Amniotic epithelial cell (primary cell): ENCODE measurements at regions not wholly inside any gene's neighbourhood (a gene's known extent, or its start where the extent isn't known, plus 50 kb on each side); places are given as distances from the start of the nearest gene placed in this dataset.
"Not testable (repeated sequence)": the region's sequence is repeated elsewhere in the genome, so short reads cannot be mapped to it uniquely, and the experiment has no call there.

Experiments used
- DNase-seq: peaks from one replicate; pipeline ENCODE4 v3.0.0-alpha.2; 2010; ENCODE audit warnings: low read depth

DNA sequence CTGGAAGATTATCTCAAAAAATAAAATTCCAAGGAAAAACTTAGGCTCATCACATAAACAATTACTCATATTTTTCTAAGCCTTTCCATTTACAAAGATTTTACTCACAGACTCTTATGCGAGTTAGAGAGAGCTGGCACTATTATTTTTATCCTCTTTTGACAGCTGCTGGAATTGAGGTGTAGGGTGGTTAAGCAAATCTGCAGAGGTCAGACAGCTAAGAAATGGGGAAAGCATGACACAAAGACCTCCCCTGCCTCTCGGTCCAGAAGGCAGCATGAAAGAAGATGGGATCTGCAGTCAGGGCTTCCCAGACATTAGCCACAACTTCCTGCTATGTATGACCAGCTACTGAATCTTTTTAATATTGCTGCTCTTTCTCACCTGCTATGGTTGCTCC, 89.9 kb upstream of the CPEB2 start:
- no peak for DNase-seq

- DNase-seq: no peak
Measured at GRCh38 chr4:14915018-14915417, 87.3 kb upstream of the CPEB2 start.

- DNase-seq: peak; percentile 68
Measured at GRCh38 chr4:14916554-14917297, 85.6 kb upstream of the CPEB2 start.

DNA sequence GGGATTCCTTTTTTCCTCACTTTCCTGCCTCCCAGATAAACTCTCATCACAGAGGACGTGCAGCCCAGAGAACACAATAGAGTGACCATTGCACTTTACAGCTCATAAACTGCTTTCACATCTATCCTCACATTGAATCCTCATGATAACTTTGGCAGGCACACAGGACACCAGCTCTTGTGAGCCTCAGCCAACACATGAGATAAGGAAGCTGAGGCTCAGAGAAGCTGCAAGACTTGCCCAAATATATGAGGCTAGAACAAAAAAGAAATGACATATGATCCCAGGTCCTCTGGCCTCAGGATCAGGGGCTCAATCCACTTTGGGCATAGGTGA, 85.0 kb upstream of the CPEB2 start:
- no peak for DNase-seq

DNA sequence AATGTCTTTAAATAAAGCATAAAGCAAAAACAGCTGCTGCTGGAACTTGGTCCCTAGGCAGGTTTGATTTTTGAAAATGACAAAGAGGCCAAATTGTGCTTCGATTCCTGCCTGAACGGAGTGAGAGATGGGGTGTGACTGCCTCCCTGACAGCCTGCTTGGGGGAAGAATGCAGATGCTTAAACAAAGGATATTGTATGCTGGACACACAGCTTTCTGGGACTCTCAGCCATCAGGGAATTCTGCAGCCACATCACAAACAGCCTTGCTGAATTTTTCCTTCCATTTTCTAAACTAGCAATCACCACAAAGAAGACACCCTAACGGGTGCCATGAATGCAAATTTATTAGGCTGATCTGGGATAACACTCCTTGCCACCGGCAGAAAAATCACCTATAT, 83.9 kb upstream of the CPEB2 start:
- no peak for DNase-seq

DNA sequence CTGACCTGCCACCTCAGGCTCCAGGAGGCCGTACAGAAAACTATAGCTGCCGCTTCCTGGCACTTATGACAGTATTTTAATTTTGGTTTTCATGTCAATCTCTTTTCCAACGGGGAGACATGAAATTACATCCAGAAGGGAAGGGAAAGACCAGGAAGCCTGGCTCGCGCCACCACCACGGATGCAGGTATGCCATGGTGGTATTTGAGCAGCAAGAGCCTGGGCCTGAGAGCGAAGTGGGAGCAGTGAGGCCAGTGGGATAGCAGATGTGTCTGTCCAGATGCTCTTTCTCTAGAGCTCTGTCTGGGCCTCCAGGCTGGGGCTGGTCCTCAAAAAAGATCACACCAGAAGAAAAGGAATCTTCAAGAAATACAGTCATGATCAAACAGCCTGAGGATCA, 82.5 kb upstream of the CPEB2 start:
- no peak for DNase-seq

GRCh38 chr4:14920237-14920636, 82.0 kb upstream of the CPEB2 start:
- no peak for DNase-seq

DNA sequence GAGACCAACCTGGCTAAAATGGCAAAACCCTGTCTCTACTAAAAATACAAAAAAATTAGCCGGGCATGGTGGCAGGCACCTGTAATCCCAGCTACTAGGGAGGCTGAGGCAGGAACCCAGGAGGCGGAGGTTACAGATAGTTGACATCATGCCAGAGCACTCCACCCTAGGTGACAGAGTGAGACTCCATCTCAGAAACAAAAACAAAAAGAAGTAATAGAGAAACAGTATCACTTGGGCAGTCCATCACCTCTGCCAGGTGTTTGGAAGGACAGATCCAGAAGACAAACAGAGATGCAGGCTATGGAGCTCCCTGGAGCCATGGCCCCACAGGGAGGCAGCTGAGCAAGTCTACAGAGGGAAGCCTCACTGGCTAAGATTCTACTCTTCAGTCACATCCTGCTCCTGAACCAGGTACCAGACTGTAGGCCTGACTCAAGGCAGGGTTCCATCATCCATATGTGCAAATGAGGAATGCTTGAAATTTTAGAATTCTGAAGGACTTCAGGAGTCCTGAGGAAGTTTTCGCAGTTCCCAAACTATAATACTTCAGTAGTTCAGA, 81.4 kb upstream of the CPEB2 start:
- DNase-seq: no peak

DNA sequence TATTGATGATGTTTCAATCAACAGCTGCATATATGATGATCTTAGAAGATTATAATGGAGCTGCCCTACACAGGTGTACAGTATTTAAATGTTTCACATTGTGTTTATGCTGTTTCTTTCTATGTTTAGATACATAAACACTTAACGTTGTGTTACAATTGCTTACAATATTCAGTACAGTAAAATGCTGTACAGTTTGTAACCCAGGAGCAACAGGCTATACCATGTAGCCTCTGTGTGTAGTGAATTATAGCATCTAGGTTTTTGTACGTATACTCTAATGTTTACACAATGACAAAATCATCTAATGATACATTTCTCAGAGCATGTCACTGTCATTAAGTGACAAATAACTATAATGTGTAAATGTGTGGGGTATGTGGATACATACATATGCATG, 80.5 kb upstream of the CPEB2 start:
- not testable (repeated sequence) for DNase-seq

DNA sequence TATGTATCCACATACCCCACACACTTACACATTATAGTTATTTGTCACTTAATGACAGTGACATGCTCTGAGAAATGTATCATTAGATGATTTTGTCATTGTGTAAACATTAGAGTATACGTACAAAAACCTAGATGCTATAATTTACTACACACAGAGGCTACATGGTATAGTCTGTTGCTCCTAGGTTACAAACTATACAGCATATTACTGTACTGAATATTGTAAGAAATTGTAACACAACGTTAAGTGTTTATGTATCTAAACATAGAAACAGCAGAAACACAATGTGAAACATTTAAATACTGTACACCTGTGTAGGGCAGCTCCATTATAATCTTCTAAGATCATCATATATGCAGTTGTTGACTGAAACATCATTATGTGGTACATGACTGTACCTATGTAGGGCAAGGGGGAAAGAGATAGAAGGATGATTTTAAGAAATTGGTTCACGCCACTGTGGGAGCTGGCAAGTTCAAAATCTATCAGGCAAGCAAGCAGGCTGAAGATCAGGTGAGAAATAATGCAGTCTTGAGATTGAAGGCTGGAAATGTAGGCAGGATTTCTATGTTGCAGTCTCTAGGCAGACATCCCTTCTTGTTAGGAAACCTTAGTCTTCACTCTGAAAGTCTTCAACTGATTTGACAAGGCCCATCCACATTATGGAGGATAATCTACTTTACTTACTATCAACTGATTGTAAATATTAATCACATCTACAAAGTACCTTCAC, 78.0 kb upstream of the CPEB2 start:
- DNase-seq: no peak

DNA sequence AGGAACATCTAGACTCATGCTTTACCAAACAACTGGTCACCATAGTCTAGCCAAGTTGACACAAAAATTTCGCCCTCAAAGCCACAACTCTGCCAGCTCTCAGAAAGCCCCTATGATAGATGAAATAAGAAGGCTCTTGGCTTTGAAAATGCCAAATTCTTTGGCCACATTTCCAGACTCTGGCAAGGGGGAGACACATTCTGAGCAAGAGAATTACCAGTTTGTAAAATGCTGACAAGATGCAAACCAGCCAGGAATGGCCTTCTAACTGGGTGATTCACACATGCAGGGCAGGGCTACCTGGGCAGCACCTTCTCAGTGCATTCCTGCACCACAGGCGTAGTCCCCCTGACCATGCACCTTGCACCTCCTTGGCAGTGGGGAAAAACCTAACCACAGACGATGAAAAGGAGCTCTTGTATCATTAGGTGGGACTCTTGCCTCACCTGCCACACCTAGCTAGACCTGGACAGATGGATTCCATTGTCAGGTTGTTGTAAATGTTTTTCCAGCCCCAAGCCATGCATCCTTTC, 77.4 kb upstream of the CPEB2 start:
- DNase-seq: no peak

- no peak for DNase-seq
Measured at GRCh38 chr4:14925471-14925870, 76.8 kb upstream of the CPEB2 start.

DNA sequence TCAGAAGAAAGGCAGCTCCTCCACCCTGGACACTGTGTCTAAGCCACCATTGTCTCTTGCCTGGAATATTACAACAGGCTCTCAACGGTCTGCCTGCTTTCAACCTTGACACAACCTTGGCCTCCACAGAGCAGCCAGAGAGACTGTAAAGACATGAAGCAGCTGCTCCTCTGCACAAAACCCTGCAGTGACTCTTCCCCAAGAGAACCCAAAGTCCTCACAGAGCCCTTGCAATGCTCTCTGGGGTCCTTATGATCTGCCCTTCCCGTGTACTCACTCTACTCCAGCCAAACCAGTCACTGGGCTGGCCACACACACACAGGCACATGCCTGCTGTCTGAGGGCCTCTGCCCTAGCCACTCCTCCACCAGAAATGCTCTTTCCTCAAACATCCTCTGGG, 75.9 kb upstream of the CPEB2 start:
- DNase-seq: no peak

DNA sequence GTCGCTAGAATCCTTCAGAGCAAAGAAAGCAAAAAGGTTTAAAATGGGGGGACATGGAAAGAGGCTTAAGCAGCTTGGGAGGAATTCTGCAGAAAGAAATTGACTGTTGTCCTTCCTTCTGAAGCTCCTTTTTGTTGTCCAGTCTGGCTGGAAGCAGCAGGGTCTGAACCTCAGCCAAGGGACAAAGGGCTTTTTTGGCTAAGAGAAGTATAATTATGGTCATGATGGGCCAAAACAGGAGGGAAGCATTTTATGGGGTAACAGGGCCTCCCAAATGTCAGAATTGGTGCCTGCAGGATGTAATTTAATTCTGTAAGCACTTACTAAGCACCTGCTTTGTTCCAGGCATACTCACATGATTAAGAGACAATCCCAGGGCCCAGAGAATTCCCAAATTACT, 74.2 kb upstream of the CPEB2 start:
- DNase-seq: no peak

GRCh38 chr4:14929669-14930068, 72.6 kb upstream of the CPEB2 start:
- DNase-seq: no peak

DNA sequence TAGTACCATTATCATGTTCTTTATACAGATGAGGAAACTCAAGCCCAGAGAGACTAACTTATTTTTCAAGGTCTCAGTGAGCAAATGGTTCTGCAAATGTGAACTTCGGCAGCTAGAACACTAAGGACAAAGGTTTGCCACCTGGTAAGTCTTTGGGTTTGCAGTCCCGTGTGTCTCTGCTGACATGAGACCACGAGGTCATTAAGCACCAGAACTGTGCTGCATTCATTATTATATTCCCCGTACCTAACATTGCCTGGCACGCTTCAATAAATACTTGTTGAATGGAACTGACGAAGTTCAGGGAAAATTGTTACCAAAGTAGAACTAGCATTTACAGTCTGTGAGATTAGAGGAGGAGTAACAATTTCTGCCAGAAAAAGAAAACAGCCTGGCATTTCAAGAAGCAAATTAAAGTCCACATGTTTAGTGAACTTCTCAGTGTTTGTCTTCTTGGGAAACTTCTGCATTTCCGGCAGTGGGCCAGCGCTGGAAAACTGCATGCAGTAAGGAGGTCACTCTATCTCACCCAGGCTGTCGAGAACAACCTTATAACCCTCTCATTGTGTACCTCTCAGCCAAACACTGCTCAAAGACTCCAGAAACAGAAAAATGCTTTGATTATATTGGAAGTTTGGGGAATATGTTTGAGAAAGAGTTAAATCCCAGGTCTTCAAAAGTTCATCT, 67.4 kb upstream of the CPEB2 start:
- DNase-seq: no peak

- DNase-seq: no peak
Measured at GRCh38 chr4:14943749-14944148, 58.5 kb upstream of the CPEB2 start.

DNA sequence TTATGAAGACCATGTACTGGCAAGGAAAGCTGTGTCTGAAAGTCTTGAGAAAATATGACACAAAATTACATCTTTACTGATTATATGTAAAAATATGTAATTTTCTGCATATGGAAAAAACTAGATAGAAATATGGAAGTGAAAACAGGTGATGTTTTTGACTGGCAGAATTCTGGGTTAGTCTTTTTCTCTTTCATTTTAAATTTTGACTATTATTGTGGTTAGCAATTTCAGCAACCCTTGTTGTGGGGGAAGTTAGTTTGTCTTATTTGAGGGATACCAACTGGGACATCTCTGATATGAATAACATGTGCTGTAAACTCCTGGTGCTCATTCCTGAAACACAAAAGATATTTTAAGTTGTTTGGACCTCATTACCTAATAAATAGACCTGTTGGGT, 49.9 kb upstream of the CPEB2 start:
- DNase-seq: no peak
